Uterus (tissue), 2 donors: ENCODE measurements at regions not wholly inside any gene's neighbourhood (a gene's known extent, or its start where the extent isn't known, plus 50 kb on each side); places are given as distances from the start of the nearest gene placed in this dataset.

Experiments
- POLR2A ChIP-seq, 2 donors: fragments of 450-650 bp; IDR thresholded peaks; one replicate each; pipeline ENCODE4 v1.6.1; 2016; ENCODE audit warnings: antibody characterized with exemption in 2 of 2, mild to moderate bottlenecking in 1 of 2, moderate library complexity in 1 of 2
- TF ChIP-seq, protein P1 (sequence below), 4 experiments: fragments of 200-600 bp in 2 of 4; fragments of 450-650 bp in 2 of 4; sonication (generic) in 2 of 4; IDR thresholded peaks; one replicate each; pipeline ENCODE4 v1.5.1; 2016 to 2019; ENCODE audit warnings: antibody characterized with exemption in 4 of 4, mild to moderate bottlenecking in 2 of 4, moderate library complexity in 1 of 4

DNA sequence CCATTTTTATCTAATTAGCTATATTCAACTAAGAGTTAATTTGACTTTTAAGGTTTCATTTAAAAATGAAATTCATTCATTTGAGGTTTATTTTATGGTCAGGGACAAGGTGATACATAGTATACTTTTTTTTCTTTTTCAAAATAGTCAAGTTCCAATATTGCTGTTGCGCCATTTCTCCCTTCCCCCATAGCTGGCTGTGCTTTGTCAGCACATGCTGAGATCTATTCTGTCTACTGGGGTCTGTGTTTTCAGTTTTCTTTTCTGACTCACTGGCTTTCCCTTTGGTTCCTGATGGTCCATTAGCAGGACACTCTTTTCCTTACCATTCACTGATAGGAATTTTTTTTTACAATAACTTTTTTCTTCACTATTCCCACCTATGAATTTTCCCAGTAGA lies 336.4 kb upstream of the TMEM229A start:
- TF ChIP-seq, protein P1, sequence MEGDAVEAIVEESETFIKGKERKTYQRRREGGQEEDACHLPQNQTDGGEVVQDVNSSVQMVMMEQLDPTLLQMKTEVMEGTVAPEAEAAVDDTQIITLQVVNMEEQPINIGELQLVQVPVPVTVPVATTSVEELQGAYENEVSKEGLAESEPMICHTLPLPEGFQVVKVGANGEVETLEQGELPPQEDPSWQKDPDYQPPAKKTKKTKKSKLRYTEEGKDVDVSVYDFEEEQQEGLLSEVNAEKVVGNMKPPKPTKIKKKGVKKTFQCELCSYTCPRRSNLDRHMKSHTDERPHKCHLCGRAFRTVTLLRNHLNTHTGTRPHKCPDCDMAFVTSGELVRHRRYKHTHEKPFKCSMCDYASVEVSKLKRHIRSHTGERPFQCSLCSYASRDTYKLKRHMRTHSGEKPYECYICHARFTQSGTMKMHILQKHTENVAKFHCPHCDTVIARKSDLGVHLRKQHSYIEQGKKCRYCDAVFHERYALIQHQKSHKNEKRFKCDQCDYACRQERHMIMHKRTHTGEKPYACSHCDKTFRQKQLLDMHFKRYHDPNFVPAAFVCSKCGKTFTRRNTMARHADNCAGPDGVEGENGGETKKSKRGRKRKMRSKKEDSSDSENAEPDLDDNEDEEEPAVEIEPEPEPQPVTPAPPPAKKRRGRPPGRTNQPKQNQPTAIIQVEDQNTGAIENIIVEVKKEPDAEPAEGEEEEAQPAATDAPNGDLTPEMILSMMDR (IDR thresholded peaks at IDR 0.05), result no peak
- TF ChIP-seq POLR2A (IDR thresholded peaks at IDR 0.05), result no peak
